ENCODE measurements at regions not wholly inside any gene's neighbourhood (a gene's known extent, or its start where the extent isn't known, plus 50 kb on each side); places are given as distances from the start of the nearest gene placed in this dataset.

DNA sequence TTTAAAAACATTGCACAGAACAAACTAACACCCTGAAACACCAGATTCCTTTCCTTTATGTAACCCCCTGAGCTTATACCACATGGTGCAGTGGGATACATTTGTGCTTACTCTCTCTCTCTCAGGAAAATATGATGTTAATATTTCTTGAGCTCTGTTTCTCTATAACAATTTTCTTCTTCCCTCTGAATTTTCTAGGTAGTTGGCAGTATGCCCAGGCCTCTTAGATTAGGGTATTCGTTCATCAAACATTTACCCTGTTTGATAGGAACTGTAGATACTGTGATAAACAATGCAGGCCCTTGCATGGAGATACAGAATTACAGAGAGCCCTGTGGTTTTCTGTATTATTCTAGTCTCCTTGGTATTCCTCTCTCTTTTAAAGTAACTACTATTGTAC, 567.8 kb downstream of the IPMK start:
- TF ChIP-seq, protein P1, sequence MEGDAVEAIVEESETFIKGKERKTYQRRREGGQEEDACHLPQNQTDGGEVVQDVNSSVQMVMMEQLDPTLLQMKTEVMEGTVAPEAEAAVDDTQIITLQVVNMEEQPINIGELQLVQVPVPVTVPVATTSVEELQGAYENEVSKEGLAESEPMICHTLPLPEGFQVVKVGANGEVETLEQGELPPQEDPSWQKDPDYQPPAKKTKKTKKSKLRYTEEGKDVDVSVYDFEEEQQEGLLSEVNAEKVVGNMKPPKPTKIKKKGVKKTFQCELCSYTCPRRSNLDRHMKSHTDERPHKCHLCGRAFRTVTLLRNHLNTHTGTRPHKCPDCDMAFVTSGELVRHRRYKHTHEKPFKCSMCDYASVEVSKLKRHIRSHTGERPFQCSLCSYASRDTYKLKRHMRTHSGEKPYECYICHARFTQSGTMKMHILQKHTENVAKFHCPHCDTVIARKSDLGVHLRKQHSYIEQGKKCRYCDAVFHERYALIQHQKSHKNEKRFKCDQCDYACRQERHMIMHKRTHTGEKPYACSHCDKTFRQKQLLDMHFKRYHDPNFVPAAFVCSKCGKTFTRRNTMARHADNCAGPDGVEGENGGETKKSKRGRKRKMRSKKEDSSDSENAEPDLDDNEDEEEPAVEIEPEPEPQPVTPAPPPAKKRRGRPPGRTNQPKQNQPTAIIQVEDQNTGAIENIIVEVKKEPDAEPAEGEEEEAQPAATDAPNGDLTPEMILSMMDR (IDR thresholded peaks at IDR 0.05): no peak
- TF ChIP-seq POLR2AphosphoS5 (IDR thresholded peaks at IDR 0.05; ENCODE audit: low read depth, low read length): no peak

All from Panc1 (cell line).